Brain microvascular endothelial cell (primary cell): ENCODE measurements at regions not wholly inside any gene's neighbourhood (a gene's known extent, or its start where the extent isn't known, plus 50 kb on each side); places are given as distances from the start of the nearest gene placed in this dataset.

Experiments
- DNase-seq: peaks from one replicate; pipeline ENCODE4 v3.0.0-alpha.2; 2020
- H3K27ac ChIP-seq: fragments of 250-450 bp; sonication (Bioruptor Pico); 2 replicates; pipeline ENCODE4 v1.5.1; 2020; ENCODE audit warnings: mild to moderate bottlenecking, moderate library complexity
- H3K27me3 ChIP-seq: fragments of 250-450 bp; sonication (Bioruptor Pico); replicated peaks from 2 replicates; pipeline ENCODE4 v1.5.1; 2020; ENCODE audit warnings: mild to moderate bottlenecking
- H3K36me3 ChIP-seq: fragments of 250-450 bp; sonication (Bioruptor Pico); replicated peaks from 2 replicates; pipeline ENCODE4 v1.5.1; 2020; ENCODE audit warnings: mild to moderate bottlenecking
- H3K4me3 ChIP-seq: 2 replicates; pipeline ENCODE4 v1.5.1; 2011; ENCODE audit warnings: low read depth, mild to moderate bottlenecking, control low read depth, low read length, moderate library complexity
- CTCF ChIP-seq: IDR thresholded peaks from 2 replicates; pipeline ENCODE4 v1.5.1; 2011; ENCODE audit warnings: low read depth, mild to moderate bottlenecking, moderate library complexity, low read length, control low read depth, inconsistent platforms; ENCODE audit errors: missing control alignments
- in situ Hi-C: cut with HindIII; loops from 2 replicates; pipeline ENCODE4 v1.10.0; 2017; ENCODE audit warnings: low sequenced_read_pairs, low pct_ligation_motif_present

GRCh38 chr7:106466867-106467266 lies 182.1 kb upstream of the NAMPT start:
- Histone ChIP-seq H3K27ac (no peak overlapping the region), H3K27me3 (no peaks in the 10 kb centered on the region), H3K4me3 (no peak overlapping the region), H3K36me3 (no peaks in the 10 kb centered on the region)
- in situ Hi-C loops, result no loop called here
- TF ChIP-seq CTCF, result no peak
- no peak for DNase-seq

- Histone ChIP-seq H3K36me3 (no peaks in the 10 kb centered on the region), H3K27me3 (no peaks in the 10 kb centered on the region), H3K27ac (no peak overlapping the region), H3K4me3 (no peak overlapping the region)
- no peak for TF ChIP-seq CTCF
- in situ Hi-C loops, result no loop called here
- DNase-seq, result no peak
Observed at GRCh38 chr7:106465704-106466468, 181.1 kb upstream of the NAMPT start.

- TF ChIP-seq CTCF, result no peak
- H3K4me3 ChIP-seq, result no peak overlapping the region
- H3K27me3 ChIP-seq, result no peaks in the 10 kb centered on the region
- no peak overlapping the region for H3K27ac ChIP-seq
- in situ Hi-C loops, result no loop called here
- no peaks in the 10 kb centered on the region for H3K36me3 ChIP-seq
- no peak for DNase-seq
Observed at GRCh38 chr7:106464651-106465050, 179.9 kb upstream of the NAMPT start.

GRCh38 chr7:106463851-106464611 lies 179.2 kb upstream of the NAMPT start:
- no peak overlapping the region for H3K4me3 ChIP-seq
- H3K36me3 ChIP-seq, result no peaks in the 10 kb centered on the region
- no peak for DNase-seq
- in situ Hi-C loops, result no loop called here
- H3K27ac ChIP-seq, result no peak overlapping the region
- H3K27me3 ChIP-seq, result no peaks in the 10 kb centered on the region
- TF ChIP-seq CTCF, result no peak

GRCh38 chr7:106462914-106463482 lies 178.2 kb upstream of the NAMPT start:
- no peak for DNase-seq
- no peak for TF ChIP-seq CTCF
- H3K36me3 ChIP-seq, result no peaks in the 10 kb centered on the region
- no peak overlapping the region for H3K4me3 ChIP-seq
- in situ Hi-C loops, result no loop called here
- H3K27me3 ChIP-seq, result no peaks in the 10 kb centered on the region
- no peak overlapping the region for H3K27ac ChIP-seq
